ENCODE measurements at regions not wholly inside any gene's neighbourhood (a gene's known extent, or its start where the extent isn't known, plus 50 kb on each side); places are given as distances from the start of the nearest gene placed in this dataset.

DNA sequence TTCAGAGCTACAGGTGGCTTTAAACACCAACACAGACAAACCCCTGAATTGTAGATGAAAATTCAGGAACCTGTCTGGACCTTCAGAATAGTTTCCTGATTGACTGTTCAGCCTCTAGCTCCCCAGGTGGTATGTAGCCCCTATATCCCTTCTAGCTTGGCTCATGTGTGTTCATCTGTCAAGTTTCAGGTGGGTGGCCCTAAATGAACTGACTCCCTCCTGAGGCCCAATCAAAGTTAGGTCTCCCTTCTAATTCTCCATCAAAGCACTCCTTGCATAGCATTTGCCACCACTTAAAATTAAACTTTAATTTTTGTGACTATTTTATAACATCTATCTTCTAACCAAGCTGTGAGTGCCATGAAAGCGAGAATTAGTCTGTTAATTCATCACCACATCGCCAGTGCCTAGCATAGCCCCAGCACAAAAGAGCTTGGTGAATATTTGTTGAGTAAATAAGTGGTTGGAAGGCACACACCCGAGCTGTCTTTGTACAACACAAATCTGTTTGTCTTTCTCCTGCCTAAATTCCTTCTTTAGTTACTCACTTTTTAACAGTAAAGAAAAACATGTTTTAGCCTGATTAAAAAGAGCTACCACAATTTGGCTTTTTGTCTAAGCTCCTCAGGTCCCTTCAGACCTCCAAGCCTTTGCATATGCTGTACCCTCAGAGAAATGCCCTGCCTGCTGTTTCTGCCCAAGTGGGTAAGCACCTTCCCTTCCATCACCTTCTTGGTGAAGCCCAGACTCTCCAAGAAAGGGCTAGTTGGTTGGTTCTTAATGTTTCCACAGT, 138.1 kb upstream of the HMHB1 start (continued):
- TF ChIP-seq, protein P1, sequence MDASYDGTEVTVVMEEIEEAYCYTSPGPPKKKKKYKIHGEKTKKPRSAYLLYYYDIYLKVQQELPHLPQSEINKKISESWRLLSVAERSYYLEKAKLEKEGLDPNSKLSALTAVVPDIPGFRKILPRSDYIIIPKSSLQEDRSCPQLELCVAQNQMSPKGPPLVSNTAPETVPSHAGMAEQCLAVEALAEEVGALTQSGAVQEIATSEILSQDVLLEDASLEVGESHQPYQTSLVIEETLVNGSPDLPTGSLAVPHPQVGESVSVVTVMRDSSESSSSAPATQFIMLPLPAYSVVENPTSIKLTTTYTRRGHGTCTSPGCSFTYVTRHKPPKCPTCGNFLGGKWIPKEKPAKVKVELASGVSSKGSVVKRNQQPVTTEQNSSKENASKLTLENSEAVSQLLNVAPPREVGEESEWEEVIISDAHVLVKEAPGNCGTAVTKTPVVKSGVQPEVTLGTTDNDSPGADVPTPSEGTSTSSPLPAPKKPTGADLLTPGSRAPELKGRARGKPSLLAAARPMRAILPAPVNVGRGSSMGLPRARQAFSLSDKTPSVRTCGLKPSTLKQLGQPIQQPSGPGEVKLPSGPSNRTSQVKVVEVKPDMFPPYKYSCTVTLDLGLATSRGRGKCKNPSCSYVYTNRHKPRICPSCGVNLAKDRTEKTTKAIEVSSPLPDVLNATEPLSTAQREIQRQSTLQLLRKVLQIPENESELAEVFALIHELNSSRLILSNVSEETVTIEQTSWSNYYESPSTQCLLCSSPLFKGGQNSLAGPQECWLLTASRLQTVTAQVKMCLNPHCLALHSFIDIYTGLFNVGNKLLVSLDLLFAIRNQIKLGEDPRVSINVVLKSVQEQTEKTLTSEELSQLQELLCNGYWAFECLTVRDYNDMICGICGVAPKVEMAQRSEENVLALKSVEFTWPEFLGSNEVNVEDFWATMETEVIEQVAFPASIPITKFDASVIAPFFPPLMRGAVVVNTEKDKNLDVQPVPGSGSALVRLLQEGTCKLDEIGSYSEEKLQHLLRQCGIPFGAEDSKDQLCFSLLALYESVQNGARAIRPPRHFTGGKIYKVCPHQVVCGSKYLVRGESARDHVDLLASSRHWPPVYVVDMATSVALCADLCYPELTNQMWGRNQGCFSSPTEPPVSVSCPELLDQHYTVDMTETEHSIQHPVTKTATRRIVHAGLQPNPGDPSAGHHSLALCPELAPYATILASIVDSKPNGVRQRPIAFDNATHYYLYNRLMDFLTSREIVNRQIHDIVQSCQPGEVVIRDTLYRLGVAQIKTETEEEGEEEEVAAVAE (CRISPR knock-in tag; IDR thresholded peaks at IDR 0.05; ENCODE audit: borderline replicate concordance) = no peak
- TF ChIP-seq ZNF83 (CRISPR knock-in tag; IDR thresholded peaks at IDR 0.05; ENCODE audit: borderline replicate concordance) (no peak), ZFAT (CRISPR knock-in tag; conservative IDR thresholded peaks at IDR 0.05) (no peak), IRX3 (CRISPR knock-in tag; IDR thresholded peaks at IDR 0.05; ENCODE audit: borderline replicate concordance, low read depth) (no peak)
- TF ChIP-seq, protein P2, sequence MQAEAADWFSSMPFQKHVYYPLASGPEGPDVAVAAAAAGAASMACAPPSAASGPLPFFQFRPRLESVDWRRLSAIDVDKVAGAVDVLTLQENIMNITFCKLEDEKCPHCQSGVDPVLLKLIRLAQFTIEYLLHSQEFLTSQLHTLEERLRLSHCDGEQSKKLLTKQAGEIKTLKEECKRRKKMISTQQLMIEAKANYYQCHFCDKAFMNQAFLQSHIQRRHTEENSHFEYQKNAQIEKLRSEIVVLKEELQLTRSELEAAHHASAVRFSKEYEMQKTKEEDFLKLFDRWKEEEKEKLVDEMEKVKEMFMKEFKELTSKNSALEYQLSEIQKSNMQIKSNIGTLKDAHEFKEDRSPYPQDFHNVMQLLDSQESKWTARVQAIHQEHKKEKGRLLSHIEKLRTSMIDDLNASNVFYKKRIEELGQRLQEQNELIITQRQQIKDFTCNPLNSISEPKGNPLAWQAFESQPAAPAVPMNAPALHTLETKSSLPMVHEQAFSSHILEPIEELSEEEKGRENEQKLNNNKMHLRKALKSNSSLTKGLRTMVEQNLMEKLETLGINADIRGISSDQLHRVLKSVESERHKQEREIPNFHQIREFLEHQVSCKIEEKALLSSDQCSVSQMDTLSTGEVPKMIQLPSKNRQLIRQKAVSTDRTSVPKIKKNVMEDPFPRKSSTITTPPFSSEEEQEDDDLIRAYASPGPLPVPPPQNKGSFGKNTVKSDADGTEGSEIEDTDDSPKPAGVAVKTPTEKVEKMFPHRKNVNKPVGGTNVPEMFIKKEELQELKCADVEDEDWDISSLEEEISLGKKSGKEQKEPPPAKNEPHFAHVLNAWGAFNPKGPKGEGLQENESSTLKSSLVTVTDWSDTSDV (CRISPR knock-in tag; IDR thresholded peaks at IDR 0.05) = no peak
- TF ChIP-seq, protein P3, sequence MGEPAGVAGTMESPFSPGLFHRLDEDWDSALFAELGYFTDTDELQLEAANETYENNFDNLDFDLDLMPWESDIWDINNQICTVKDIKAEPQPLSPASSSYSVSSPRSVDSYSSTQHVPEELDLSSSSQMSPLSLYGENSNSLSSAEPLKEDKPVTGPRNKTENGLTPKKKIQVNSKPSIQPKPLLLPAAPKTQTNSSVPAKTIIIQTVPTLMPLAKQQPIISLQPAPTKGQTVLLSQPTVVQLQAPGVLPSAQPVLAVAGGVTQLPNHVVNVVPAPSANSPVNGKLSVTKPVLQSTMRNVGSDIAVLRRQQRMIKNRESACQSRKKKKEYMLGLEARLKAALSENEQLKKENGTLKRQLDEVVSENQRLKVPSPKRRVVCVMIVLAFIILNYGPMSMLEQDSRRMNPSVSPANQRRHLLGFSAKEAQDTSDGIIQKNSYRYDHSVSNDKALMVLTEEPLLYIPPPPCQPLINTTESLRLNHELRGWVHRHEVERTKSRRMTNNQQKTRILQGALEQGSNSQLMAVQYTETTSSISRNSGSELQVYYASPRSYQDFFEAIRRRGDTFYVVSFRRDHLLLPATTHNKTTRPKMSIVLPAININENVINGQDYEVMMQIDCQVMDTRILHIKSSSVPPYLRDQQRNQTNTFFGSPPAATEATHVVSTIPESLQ (CRISPR knock-in tag; conservative IDR thresholded peaks at IDR 0.05) = no peak
- TF ChIP-seq, protein P4, sequence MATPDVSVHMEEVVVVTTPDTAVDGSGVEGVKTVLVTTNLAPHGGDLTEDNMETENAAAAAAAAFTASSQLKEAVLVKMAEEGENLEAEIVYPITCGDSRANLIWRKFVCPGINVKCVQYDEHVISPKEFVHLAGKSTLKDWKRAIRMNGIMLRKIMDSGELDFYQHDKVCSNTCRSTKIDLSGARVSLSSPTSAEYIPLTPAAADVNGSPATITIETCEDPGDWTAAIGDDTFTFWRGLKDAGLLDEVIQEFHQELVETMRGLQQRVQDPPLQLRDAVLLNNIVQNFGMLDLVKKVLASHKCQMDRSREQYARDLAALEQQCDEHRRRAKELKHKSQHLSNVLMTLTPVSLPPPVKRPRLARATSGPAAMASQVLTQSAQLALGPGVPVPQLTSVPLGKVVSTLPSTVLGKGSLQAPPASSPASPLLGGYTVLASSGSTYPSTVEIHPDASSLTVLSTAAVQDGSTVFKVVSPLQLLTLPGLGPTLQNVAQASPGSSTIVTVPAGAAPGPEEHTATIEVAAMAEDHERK (CRISPR knock-in tag; IDR thresholded peaks at IDR 0.05; ENCODE audit: low read depth) = no peak
- TF ChIP-seq, protein P5, sequence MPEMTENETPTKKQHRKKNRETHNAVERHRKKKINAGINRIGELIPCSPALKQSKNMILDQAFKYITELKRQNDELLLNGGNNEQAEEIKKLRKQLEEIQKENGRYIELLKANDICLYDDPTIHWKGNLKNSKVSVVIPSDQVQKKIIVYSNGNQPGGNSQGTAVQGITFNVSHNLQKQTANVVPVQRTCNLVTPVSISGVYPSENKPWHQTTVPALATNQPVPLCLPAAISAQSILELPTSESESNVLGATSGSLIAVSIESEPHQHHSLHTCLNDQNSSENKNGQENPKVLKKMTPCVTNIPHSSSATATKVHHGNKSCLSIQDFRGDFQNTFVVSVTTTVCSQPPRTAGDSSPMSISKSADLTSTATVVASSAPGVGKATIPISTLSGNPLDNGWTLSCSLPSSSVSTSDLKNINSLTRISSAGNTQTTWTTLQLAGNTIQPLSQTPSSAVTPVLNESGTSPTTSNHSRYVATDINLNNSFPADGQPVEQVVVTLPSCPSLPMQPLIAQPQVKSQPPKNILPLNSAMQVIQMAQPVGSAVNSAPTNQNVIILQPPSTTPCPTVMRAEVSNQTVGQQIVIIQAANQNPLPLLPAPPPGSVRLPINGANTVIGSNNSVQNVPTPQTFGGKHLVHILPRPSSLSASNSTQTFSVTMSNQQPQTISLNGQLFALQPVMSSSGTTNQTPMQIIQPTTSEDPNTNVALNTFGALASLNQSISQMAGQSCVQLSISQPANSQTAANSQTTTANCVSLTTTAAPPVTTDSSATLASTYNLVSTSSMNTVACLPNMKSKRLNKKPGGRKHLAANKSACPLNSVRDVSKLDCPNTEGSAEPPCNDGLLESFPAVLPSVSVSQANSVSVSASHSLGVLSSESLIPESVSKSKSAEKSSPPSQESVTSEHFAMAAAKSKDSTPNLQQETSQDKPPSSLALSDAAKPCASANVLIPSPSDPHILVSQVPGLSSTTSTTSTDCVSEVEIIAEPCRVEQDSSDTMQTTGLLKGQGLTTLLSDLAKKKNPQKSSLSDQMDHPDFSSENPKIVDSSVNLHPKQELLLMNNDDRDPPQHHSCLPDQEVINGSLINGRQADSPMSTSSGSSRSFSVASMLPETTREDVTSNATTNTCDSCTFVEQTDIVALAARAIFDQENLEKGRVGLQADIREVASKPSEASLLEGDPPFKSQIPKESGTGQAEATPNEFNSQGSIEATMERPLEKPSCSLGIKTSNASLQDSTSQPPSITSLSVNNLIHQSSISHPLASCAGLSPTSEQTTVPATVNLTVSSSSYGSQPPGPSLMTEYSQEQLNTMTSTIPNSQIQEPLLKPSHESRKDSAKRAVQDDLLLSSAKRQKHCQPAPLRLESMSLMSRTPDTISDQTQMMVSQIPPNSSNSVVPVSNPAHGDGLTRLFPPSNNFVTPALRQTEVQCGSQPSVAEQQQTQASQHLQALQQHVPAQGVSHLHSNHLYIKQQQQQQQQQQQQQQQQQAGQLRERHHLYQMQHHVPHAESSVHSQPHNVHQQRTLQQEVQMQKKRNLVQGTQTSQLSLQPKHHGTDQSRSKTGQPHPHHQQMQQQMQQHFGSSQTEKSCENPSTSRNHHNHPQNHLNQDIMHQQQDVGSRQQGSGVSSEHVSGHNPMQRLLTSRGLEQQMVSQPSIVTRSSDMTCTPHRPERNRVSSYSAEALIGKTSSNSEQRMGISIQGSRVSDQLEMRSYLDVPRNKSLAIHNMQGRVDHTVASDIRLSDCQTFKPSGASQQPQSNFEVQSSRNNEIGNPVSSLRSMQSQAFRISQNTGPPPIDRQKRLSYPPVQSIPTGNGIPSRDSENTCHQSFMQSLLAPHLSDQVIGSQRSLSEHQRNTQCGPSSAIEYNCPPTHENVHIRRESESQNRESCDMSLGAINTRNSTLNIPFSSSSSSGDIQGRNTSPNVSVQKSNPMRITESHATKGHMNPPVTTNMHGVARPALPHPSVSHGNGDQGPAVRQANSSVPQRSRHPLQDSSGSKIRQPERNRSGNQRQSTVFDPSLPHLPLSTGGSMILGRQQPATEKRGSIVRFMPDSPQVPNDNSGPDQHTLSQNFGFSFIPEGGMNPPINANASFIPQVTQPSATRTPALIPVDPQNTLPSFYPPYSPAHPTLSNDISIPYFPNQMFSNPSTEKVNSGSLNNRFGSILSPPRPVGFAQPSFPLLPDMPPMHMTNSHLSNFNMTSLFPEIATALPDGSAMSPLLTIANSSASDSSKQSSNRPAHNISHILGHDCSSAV (CRISPR knock-in tag; IDR thresholded peaks at IDR 0.05; ENCODE audit: borderline replicate concordance) = no peak

Measured in HepG2 (cell line).